ENCODE measurements at regions not wholly inside any gene's neighbourhood (a gene's known extent, or its start where the extent isn't known, plus 50 kb on each side); places are given as distances from the start of the nearest gene placed in this dataset.
A peak's percentile ranks its signal among the peaks of the same experiment; 100 is the strongest.
"Not testable (repeated sequence)": the region's sequence is repeated elsewhere in the genome, so short reads cannot be mapped to it uniquely, and the experiment has no call there.

- no peak for DNase-seq
Measured at GRCh38 chr5:10921160-10921559, 160.1 kb upstream of the DAP start.

- no peak for DNase-seq
Measured at GRCh38 chr5:10920400-10920799, 159.4 kb upstream of the DAP start.

DNA sequence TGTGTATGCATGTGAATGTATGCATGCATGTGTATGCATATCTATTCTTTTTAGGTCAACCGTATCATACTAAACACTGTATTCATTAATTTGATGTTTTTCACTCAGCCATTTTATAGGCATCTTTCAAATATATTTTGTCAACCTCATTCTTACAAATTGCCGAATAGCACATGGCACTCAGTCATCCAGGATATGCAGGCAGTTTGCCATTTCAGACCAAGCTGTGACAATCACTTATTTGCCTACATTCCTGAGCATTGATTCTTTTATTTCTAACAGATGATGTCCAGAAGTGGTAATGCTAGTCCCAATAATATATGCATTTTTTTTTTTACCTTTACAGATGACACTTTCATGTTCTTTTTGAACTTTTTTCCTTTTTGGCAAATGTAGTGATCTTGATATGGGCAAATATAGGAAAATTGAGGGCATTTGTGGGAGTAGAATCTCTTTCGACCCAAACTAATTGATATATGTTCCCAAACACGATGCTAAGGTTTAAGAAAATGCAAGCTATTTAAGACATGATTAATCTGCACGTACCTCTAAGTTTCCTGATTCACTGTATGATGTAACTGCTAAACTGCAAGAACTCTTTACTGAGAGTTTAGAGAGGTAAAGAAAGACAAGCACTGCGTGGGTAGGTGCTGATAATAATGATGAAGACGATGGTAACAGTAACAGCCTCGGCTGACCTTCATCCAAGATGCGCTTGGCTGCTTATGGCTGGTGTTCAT is 153.9 kb upstream of the DAP start:
- peak; percentile 38 for DNase-seq

GRCh38 chr5:10913841-10914240 is 152.8 kb upstream of the DAP start:
- peak; percentile 71 for DNase-seq

- no peak for DNase-seq
Measured at GRCh38 chr5:10913181-10913810, 152.3 kb upstream of the DAP start.

GRCh38 chr5:10912435-10912834 is 151.4 kb upstream of the DAP start:
- no peak for DNase-seq

DNA sequence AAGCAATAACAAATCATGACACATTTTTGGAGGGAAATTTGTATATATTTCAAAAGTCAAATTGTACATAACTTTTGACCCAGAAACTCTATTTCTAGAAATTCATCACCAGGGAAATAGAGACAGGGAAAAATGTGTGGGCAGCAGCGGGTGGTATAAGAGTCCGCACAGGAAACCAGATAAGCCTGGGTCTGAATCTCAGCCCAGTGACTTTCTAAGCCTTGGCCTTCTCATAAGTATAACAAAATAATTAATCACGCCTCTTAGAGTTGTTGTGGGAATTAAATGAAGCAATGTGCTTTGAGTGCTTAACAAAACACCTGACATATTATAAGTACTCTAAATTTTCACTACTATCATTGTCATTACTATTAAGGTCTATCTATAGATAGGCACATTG is 149.2 kb upstream of the DAP start:
- DNase-seq = no peak

- DNase-seq = no peak
Measured at GRCh38 chr5:10904862-10905432, 143.9 kb upstream of the DAP start.

GRCh38 chr5:10903786-10904560 is 142.9 kb upstream of the DAP start:
- no peak for DNase-seq

- DNase-seq = peak; percentile 43
Measured at GRCh38 chr5:10902145-10902544, 141.1 kb upstream of the DAP start.

GRCh38 chr5:10898514-10898913 is 137.5 kb upstream of the DAP start:
- DNase-seq = no peak

- no peak for DNase-seq
Measured at GRCh38 chr5:10896016-10896415, 135.0 kb upstream of the DAP start.

GRCh38 chr5:10894445-10895054 is 133.5 kb upstream of the DAP start:
- no peak for DNase-seq

GRCh38 chr5:10892911-10893215 is 131.8 kb upstream of the DAP start:
- no peak for DNase-seq

DNA sequence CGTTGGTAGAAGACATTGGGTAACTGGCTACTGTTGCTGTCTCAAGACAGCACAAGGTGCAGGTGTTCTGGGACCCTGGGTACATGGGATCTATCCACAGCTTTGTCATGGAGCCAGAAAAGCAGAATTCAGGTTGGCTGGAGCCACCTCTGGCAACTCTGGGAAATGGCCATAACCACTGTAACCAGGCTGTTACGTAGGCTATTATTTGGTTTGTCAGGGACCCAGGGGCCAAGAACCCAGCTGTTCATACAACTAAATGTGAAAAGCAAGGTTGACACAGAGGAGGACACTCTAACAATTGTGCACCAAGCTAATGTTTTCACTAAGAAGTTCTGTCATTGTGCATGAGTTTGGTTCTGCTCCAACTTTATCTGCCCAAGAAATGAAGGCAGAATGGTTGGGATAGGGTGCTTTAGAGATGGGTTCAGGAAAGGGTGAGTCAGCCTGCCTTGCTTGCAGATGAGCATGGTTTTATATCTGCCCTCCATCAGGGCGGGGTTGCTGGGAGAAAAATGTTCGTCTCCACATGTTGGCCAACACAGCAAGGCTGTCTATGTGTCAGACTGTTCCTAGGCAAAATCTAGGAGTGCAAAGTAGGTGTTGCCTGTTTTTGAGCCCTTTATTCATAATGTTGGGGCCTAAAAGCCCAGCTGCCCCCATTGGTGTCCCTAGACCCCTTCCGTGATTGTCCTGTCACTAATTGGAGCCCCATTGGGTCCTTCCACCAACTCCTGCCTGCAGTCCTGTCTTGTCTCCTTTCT is 131.3 kb upstream of the DAP start:
- no peak for DNase-seq

DNA sequence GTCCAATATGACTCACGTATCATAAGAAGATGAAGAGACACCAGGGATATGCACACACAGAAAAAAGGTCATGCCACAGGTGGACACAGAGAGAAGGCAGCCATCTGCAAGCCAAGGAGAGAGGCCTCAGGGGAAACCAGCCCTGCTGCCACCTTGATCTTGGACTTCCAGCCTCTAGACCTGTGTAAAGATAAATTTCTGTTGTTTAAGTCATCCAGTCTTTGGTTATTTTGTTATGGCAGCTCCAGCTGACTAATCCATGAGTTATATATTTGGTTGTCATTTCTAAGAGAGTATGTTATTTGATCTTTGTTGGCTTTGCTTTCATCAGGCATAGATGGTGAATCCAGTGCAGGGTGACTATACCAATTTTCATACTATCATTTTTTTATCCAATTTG is 130.2 kb upstream of the DAP start:
- DNase-seq = no peak

GRCh38 chr5:10886497-10886896 is 125.5 kb upstream of the DAP start:
- no peak for DNase-seq

- DNase-seq = peak; percentile 87
Measured at GRCh38 chr5:10885026-10885425, 124.0 kb upstream of the DAP start.

DNA sequence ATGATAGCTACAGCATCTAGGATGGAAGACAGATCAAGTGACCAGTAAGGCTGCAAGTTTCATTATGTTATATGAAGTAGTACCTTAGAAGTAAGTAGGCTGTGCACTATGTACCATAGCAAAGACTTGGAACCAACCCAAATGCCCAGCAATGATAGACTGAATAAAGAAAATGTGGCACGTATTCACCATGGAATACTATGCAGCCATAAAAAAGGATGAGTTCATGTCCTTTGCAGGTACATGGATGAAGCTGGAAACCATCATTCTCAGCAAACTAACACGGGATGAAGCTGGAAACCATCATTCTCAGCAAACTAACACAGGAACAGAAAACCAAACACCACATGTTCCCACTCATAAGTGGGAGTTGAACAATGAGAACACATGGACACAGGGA is 122.9 kb upstream of the DAP start:
- not testable (repeated sequence) for DNase-seq

DNA sequence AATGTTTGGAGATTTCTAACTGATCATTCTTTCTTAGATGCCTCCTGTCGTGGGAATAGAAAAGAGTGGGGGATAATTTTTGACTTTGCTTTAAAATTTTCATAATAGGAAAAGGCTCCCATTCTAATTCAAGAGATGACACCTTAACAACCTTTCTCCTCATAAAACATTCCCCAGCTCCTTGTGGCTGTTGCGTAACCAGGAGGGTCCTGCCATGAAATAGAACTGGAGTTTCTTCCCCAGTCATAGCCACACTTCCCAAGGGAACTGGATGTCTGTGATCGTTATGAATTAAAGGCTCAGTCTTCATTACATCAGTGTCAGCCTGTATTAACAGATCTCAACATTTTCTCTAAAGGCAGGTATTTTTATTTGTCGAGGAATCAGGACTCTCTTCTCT is 119.9 kb upstream of the DAP start:
- no peak for DNase-seq

DNA sequence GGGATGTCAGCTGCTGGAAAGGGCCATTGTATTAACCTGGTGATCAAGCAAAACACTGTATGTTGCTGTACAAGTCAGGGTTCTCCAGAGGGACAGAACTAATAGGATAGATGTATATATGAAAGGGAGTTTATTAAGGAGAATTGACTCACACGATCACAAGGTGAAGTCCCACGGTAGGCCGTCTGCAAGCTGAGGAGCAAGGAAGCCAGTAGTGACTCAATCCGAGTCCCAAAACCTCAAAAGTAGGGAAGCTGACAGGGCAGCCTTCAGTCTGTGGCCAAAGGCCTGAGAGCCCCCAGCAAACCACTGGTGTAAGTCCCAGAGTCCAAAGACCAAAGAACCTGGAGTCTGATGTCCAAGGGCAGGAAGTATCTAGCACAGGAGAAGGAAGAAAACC is 116.0 kb upstream of the DAP start:
- not testable (repeated sequence) for DNase-seq

DNA sequence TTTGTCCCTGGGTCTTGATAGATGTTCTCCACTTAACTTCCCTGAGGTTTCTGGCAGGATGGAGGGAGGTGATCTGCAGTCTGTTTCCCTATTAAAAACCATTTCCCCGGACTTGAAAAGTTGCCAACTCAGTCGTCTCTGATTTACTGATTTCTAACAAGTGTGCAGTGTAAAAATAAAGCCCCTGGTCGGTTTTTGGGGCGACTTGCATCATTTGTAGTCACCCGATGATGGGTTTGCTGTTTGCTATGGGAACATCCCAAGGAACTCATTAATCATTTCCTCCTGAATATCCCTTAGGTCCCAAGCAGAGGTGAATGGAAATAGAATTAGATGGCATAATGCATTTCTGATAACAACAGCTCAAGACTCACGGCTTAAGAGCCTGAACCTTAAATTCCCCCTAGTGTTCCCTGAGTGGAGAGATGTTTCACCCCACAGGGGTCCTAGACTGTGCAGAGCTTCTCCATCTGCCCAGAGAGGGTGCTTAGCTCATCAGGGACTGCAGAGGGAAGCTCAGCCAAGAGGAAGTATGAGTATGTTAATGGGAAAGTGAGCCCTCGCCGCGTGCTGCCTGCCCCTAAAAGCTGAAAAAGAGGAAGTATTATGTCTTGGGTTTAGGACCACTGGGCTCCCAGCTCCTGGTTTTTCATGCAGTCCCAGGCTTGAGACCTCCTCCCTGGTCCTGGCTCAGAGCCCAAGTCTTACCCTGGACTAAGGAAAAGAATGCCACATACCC is 115.1 kb upstream of the DAP start:
- DNase-seq = no peak
